Tibial nerve (tissue), 4 donors: ENCODE measurements at regions not wholly inside any gene's neighbourhood (a gene's known extent, or its start where the extent isn't known, plus 50 kb on each side); places are given as distances from the start of the nearest gene placed in this dataset.

ENCODE experiments used
- DNase-seq, 2 donors: peaks; one replicate each; pipeline ENCODE4 v3.0.0-alpha.2; 2019; ENCODE audit warnings: low spot score in 2 of 2
- H3K27ac ChIP-seq, 4 donors: fragments of 200-600 bp; sonication (generic) in 3 of 4; one replicate each; pipeline ENCODE4 v1.5.1; 2017 to 2019; ENCODE audit warnings: mild to moderate bottlenecking in 1 of 4
- H3K27me3 ChIP-seq, 2 donors: fragments of 200-600 bp; sonication (generic) in 1 of 2; one replicate each; pipeline versions ENCODE4 v1.5.1 to v1.6.0; 2017 to 2019
- H3K36me3 ChIP-seq, 3 donors: fragments of 200-600 bp; sonication (generic); one replicate each; pipeline ENCODE4 v1.5.1; 2018 to 2019
- H3K4me1 ChIP-seq, 4 donors: fragments of 200-600 bp; sonication (generic) in 3 of 4; one replicate each; pipeline ENCODE4 v1.5.1; 2017 to 2019
- H3K4me3 ChIP-seq, 4 donors: fragments of 200-600 bp; sonication (generic) in 3 of 4; one replicate each; pipeline ENCODE4 v1.5.1; 2017 to 2019; ENCODE audit warnings: mild to moderate bottlenecking in 1 of 4, moderate library complexity in 1 of 4
- H3K9me3 ChIP-seq, 4 donors: fragments of 200-600 bp; sonication (generic) in 3 of 4; one replicate each; pipeline ENCODE4 v1.5.1; 2017 to 2019
- CTCF ChIP-seq, 5 experiments: fragments of 200-600 bp in 3 of 5; fragments of 450-650 bp in 2 of 5; sonication (generic) in 3 of 5; IDR thresholded peaks; one replicate each; pipeline ENCODE4 v1.5.1; 2016 to 2019; ENCODE audit warnings: antibody characterized with exemption in 5 of 5, mild to moderate bottlenecking in 3 of 5, moderate library complexity in 2 of 5
- EP300 ChIP-seq, 2 donors: sonication (generic); formaldehyde crosslinking; IDR thresholded peaks; one replicate each; pipeline ENCODE4 v1.6.1; 2017; ENCODE audit warnings: antibody characterized with exemption in 2 of 2, mild to moderate bottlenecking in 1 of 2
- POLR2A ChIP-seq, 2 donors: fragments of 450-650 bp; IDR thresholded peaks; one replicate each; pipeline ENCODE4 v1.6.1; 2017; ENCODE audit warnings: antibody characterized with exemption in 2 of 2, mild to moderate bottlenecking in 2 of 2, moderate library complexity in 2 of 2
- WGBS, 2 donors: methylation state at CpG; one replicate each; pipeline ENCODE4 v1.1.5; 2018; 5-methylcytosine and 5-hydroxymethylcytosine counted together

- 89 to 92% methylated on average over 5 of the region's 5 CpGs for WGBS, 2 donors
- Histone ChIP-seq H3K27me3 (no peaks in the 10 kb centered on the region), H3K4me1 (peaks cover 0 to 28% (median 0%) of the 10 kb centered on the region in 4 donors), H3K27ac (no peak overlapping the region), H3K4me3 (no peak overlapping the region), H3K36me3 (no peaks in the 10 kb centered on the region), H3K9me3 (no peaks in the 10 kb centered on the region)
- DNase-seq, result no peak
- no peak for TF ChIP-seq EP300 (IDR thresholded peaks at IDR 0.05)
- no peak for TF ChIP-seq CTCF (IDR thresholded peaks at IDR 0.05)
- TF ChIP-seq POLR2A (IDR thresholded peaks at IDR 0.05), result no peak
Measured at GRCh38 chr1:99531578-99532275, 114.2 kb upstream of the PALMD start.

- Histone ChIP-seq H3K27me3 (no peaks in the 10 kb centered on the region), H3K36me3 (no peaks in the 10 kb centered on the region), H3K9me3 (no peaks in the 10 kb centered on the region), H3K4me1 (peaks cover 0 to 25% (median 0%) of the 10 kb centered on the region in 4 donors), H3K4me3 (no peak overlapping the region), H3K27ac (peak overlapping the region in 1 of 4 donors; percentile 3)
- TF ChIP-seq CTCF (IDR thresholded peaks at IDR 0.05), result no peak
- TF ChIP-seq POLR2A (IDR thresholded peaks at IDR 0.05), result no peak
- TF ChIP-seq EP300 (IDR thresholded peaks at IDR 0.05), result no peak
- 29 to 61% methylated on average over 1 of the region's 1 CpG for WGBS, 2 donors
- no peak for DNase-seq
Measured at GRCh38 chr1:99532276-99532580, 113.7 kb upstream of the PALMD start.

- 33 to 38% methylated on average over 9 of the region's 9 CpGs for WGBS, 2 donors
- H3K36me3 ChIP-seq, result no peaks in the 10 kb centered on the region
- H3K27ac ChIP-seq, result peak overlapping the region in 2 of 4 donors; percentile 8 to 52
- TF ChIP-seq POLR2A (IDR thresholded peaks at IDR 0.05) (no peak), CTCF (IDR thresholded peaks at IDR 0.05) (no peak), EP300 (IDR thresholded peaks at IDR 0.05) (no peak)
- no peaks in the 10 kb centered on the region for H3K27me3 ChIP-seq
- peaks cover 0 to 27% (median 0%) of the 10 kb centered on the region in 4 donors for H3K4me1 ChIP-seq
- no peak for DNase-seq
- H3K9me3 ChIP-seq, result no peaks in the 10 kb centered on the region
- no peak overlapping the region for H3K4me3 ChIP-seq
Measured at GRCh38 chr1:99533909-99534637, 111.8 kb upstream of the PALMD start.

- TF ChIP-seq EP300 (IDR thresholded peaks at IDR 0.05) (peak in 1 of 2 donors; percentile 47), CTCF (IDR thresholded peaks at IDR 0.05) (no peak)
- no peak for DNase-seq
- H3K9me3 ChIP-seq, result no peaks in the 10 kb centered on the region
- 25 to 41% methylated on average over 1 of the region's 1 CpG for WGBS, 2 donors
- no peaks in the 10 kb centered on the region for H3K36me3 ChIP-seq
- H3K4me1 ChIP-seq, result peaks cover 0 to 27% (median 0%) of the 10 kb centered on the region in 4 donors
- H3K27ac ChIP-seq, result peak overlapping the region in 2 of 4 donors; percentile 9 to 52
- no peaks in the 10 kb centered on the region for H3K27me3 ChIP-seq
- peak overlapping the region in 1 of 4 donors; percentile 9 for H3K4me3 ChIP-seq
Measured at GRCh38 chr1:99534638-99534930, 111.3 kb upstream of the PALMD start.

- no peak for DNase-seq
- Histone ChIP-seq H3K27me3 (no peaks in the 10 kb centered on the region), H3K9me3 (no peaks in the 10 kb centered on the region), H3K4me1 (peaks cover 0 to 27% (median 0%) of the 10 kb centered on the region in 4 donors), H3K27ac (peak overlapping the region in 2 of 4 donors; percentile 9 to 52), H3K36me3 (no peaks in the 10 kb centered on the region), H3K4me3 (no peak overlapping the region)
- WGBS, 2 donors, result 87 to 89% methylated on average over 7 of the region's 7 CpGs
- TF ChIP-seq POLR2A (IDR thresholded peaks at IDR 0.05), result no peak
- TF ChIP-seq CTCF (IDR thresholded peaks at IDR 0.05), result no peak
- TF ChIP-seq EP300 (IDR thresholded peaks at IDR 0.05), result no peak
Measured at GRCh38 chr1:99535470-99536164, 110.3 kb upstream of the PALMD start.
